ENCODE measurements at regions not wholly inside any gene's neighbourhood (a gene's known extent, or its start where the extent isn't known, plus 50 kb on each side); places are given as distances from the start of the nearest gene placed in this dataset.

GRCh38 chr13:61728471-61728870, 312.8 kb upstream of the PCDH20 start:
- H3K27ac ChIP-seq (ENCODE audit: low read depth, low read length) = peak overlapping the region; percentile 65
- H3K36me3 ChIP-seq (ENCODE audit: insufficient read depth, low read length) = no peaks in the 10 kb centered on the region
- H3K9me3 ChIP-seq (ENCODE audit: insufficient read depth, low read depth, low read length) = no peaks in the 10 kb centered on the region
- no peak overlapping the region for H3K9ac ChIP-seq (ENCODE audit: low read length)
- H3K9me3 Mint-ChIP-seq (ENCODE audit: unreplicated experiment) = no peaks in the 10 kb centered on the region
- H3K27ac Mint-ChIP-seq (ENCODE audit: unreplicated experiment) = no peak overlapping the region
- peaks cover 9% of the 10 kb centered on the region for H3K4me1 Mint-ChIP-seq (ENCODE audit: low read depth, unreplicated experiment)
- H4K20me1 ChIP-seq (ENCODE audit: insufficient read depth, low read length) = no peaks in the 10 kb centered on the region
- TF ChIP-seq EZH2 (IDR thresholded peaks at IDR 0.05; ENCODE audit: insufficient read depth, low read length) = no peak
- TF ChIP-seq, protein P1, sequence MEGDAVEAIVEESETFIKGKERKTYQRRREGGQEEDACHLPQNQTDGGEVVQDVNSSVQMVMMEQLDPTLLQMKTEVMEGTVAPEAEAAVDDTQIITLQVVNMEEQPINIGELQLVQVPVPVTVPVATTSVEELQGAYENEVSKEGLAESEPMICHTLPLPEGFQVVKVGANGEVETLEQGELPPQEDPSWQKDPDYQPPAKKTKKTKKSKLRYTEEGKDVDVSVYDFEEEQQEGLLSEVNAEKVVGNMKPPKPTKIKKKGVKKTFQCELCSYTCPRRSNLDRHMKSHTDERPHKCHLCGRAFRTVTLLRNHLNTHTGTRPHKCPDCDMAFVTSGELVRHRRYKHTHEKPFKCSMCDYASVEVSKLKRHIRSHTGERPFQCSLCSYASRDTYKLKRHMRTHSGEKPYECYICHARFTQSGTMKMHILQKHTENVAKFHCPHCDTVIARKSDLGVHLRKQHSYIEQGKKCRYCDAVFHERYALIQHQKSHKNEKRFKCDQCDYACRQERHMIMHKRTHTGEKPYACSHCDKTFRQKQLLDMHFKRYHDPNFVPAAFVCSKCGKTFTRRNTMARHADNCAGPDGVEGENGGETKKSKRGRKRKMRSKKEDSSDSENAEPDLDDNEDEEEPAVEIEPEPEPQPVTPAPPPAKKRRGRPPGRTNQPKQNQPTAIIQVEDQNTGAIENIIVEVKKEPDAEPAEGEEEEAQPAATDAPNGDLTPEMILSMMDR (IDR thresholded peaks at IDR 0.05; ENCODE audit: insufficient read depth, low read depth, low read length) = no peak
- H3K36me3 Mint-ChIP-seq (ENCODE audit: low read depth, unreplicated experiment) = no peaks in the 10 kb centered on the region
- no peak overlapping the region for H3K4me3 Mint-ChIP-seq (ENCODE audit: unreplicated experiment)
- no peak overlapping the region for H3K4me2 ChIP-seq (ENCODE audit: low read length)
- peak; percentile 47 for DNase-seq (ENCODE audit: low read depth)
- no peaks in the 10 kb centered on the region for H3K27me3 ChIP-seq (ENCODE audit: insufficient read depth, low read length)
- H3K27me3 Mint-ChIP-seq (ENCODE audit: low read depth, unreplicated experiment) = no peaks in the 10 kb centered on the region
- H3K79me2 ChIP-seq (ENCODE audit: insufficient read depth, low read length) = no peaks in the 10 kb centered on the region
- H2AFZ ChIP-seq (ENCODE audit: low read depth, low read length) = no peak overlapping the region
- H3K4me1 ChIP-seq (ENCODE audit: insufficient read depth, low read length) = peaks cover 10% of the 10 kb centered on the region
- H3K4me3 ChIP-seq (ENCODE audit: insufficient read depth, low read depth, low read length) = no peak overlapping the region
- no peak for FAIRE-seq

GRCh38 chr13:61727767-61728166, 312.1 kb upstream of the PCDH20 start:
- TF ChIP-seq EZH2 (IDR thresholded peaks at IDR 0.05; ENCODE audit: insufficient read depth, low read length) = no peak
- TF ChIP-seq, protein P1 (IDR thresholded peaks at IDR 0.05; ENCODE audit: insufficient read depth, low read depth, low read length) = no peak
- Histone ChIP-seq H3K27me3 (ENCODE audit: insufficient read depth, low read length) (no peaks in the 10 kb centered on the region), H3K79me2 (ENCODE audit: insufficient read depth, low read length) (no peaks in the 10 kb centered on the region), H4K20me1 (ENCODE audit: insufficient read depth, low read length) (no peaks in the 10 kb centered on the region), H3K27ac (ENCODE audit: low read depth, low read length) (peak overlapping the region; percentile 65), H3K4me1 (ENCODE audit: insufficient read depth, low read length) (peaks cover 10% of the 10 kb centered on the region), H3K4me3 (ENCODE audit: insufficient read depth, low read depth, low read length) (no peak overlapping the region), H3K4me2 (ENCODE audit: low read length) (peak overlapping the region; percentile 5), H3K36me3 (ENCODE audit: insufficient read depth, low read length) (no peaks in the 10 kb centered on the region), H3K9me3 (ENCODE audit: insufficient read depth, low read depth, low read length) (no peaks in the 10 kb centered on the region), H2AFZ (ENCODE audit: low read depth, low read length) (no peak overlapping the region), H3K9ac (ENCODE audit: low read length) (peak overlapping the region; percentile 41)
- peak; percentile 42 for DNase-seq (ENCODE audit: low read depth)
- H3K9me3 Mint-ChIP-seq (ENCODE audit: unreplicated experiment) = no peaks in the 10 kb centered on the region
- H3K27me3 Mint-ChIP-seq (ENCODE audit: low read depth, unreplicated experiment) = no peaks in the 10 kb centered on the region
- FAIRE-seq = no peak
- H3K27ac Mint-ChIP-seq (ENCODE audit: unreplicated experiment) = no peak overlapping the region
- no peaks in the 10 kb centered on the region for H3K36me3 Mint-ChIP-seq (ENCODE audit: low read depth, unreplicated experiment)
- H3K4me1 Mint-ChIP-seq (ENCODE audit: low read depth, unreplicated experiment) = peaks cover 9% of the 10 kb centered on the region
- H3K4me3 Mint-ChIP-seq (ENCODE audit: unreplicated experiment) = no peak overlapping the region

GRCh38 chr13:61725806-61726205, 310.2 kb upstream of the PCDH20 start:
- H3K4me2 ChIP-seq (ENCODE audit: low read length) = no peak overlapping the region
- no peaks in the 10 kb centered on the region for H3K9me3 Mint-ChIP-seq (ENCODE audit: unreplicated experiment)
- H3K27me3 ChIP-seq (ENCODE audit: insufficient read depth, low read length) = no peaks in the 10 kb centered on the region
- H3K79me2 ChIP-seq (ENCODE audit: insufficient read depth, low read length) = no peaks in the 10 kb centered on the region
- FAIRE-seq (no peak), DNase-seq (ENCODE audit: low read depth) (no peak)
- H3K4me1 ChIP-seq (ENCODE audit: insufficient read depth, low read length) = peaks cover 10% of the 10 kb centered on the region
- no peaks in the 10 kb centered on the region for H4K20me1 ChIP-seq (ENCODE audit: insufficient read depth, low read length)
- H3K27ac Mint-ChIP-seq (ENCODE audit: unreplicated experiment) = no peak overlapping the region
- H3K4me3 ChIP-seq (ENCODE audit: insufficient read depth, low read depth, low read length) = no peak overlapping the region
- H3K9me3 ChIP-seq (ENCODE audit: insufficient read depth, low read depth, low read length) = no peaks in the 10 kb centered on the region
- H3K4me1 Mint-ChIP-seq (ENCODE audit: low read depth, unreplicated experiment) = peaks cover 9% of the 10 kb centered on the region
- H3K27me3 Mint-ChIP-seq (ENCODE audit: low read depth, unreplicated experiment) = no peaks in the 10 kb centered on the region
- H3K4me3 Mint-ChIP-seq (ENCODE audit: unreplicated experiment) = no peak overlapping the region
- no peaks in the 10 kb centered on the region for H3K36me3 Mint-ChIP-seq (ENCODE audit: low read depth, unreplicated experiment)
- no peak overlapping the region for H3K27ac ChIP-seq (ENCODE audit: low read depth, low read length)
- TF ChIP-seq, protein P1 (IDR thresholded peaks at IDR 0.05; ENCODE audit: insufficient read depth, low read depth, low read length) = no peak
- no peak for TF ChIP-seq EZH2 (IDR thresholded peaks at IDR 0.05; ENCODE audit: insufficient read depth, low read length)
- H3K36me3 ChIP-seq (ENCODE audit: insufficient read depth, low read length) = no peaks in the 10 kb centered on the region
- no peak overlapping the region for H3K9ac ChIP-seq (ENCODE audit: low read length)
- no peak overlapping the region for H2AFZ ChIP-seq (ENCODE audit: low read depth, low read length)

Measured in astrocyte (in vitro differentiated cells and primary cell).